ENCODE measurements at regions not wholly inside any gene's neighbourhood (a gene's known extent, or its start where the extent isn't known, plus 50 kb on each side); places are given as distances from the start of the nearest gene placed in this dataset.

GRCh38 chr5:115348175-115348574, 51.7 kb upstream of the CCDC112 start:
- Histone ChIP-seq H3K27ac (ENCODE audit: low read length) (no peak overlapping the region), H3K4me1 (ENCODE audit: control insufficient read depth, low read depth, low read length) (no peaks in the 10 kb centered on the region), H3K4me3 (ENCODE audit: low read length) (no peak overlapping the region), H3K27me3 (ENCODE audit: control insufficient read depth, insufficient read depth, low read length) (no peaks in the 10 kb centered on the region), H3K9ac (ENCODE audit: low read length) (no peak overlapping the region), H3K9me3 (ENCODE audit: control insufficient read depth, low read depth, low read length) (no peaks in the 10 kb centered on the region), H3K36me3 (ENCODE audit: control insufficient read depth, low read depth, low read length) (no peaks in the 10 kb centered on the region)
